GM18508 (cell line): ENCODE measurements at regions not wholly inside any gene's neighbourhood (a gene's known extent, or its start where the extent isn't known, plus 50 kb on each side); places are given as distances from the start of the nearest gene placed in this dataset.
"Not testable (repeated sequence)": the region's sequence is repeated elsewhere in the genome, so short reads cannot be mapped to it uniquely, and the experiment has no call there.

Experiments used
- ATAC-seq: cut with Tn5 transposase; IDR thresholded peaks from one replicate; pipeline ENCODE4 v1.9.1; 2021; ENCODE audit warnings: moderate number of reproducible peaks; ENCODE audit not compliant: insufficient read depth, unreplicated experiment

- ATAC-seq = no peak
Measured at GRCh38 chr18:1751249-1751648, 820.1 kb downstream of the METTL4 start.

GRCh38 chr18:1760901-1761300 lies 810.4 kb downstream of the METTL4 start:
- ATAC-seq = no peak

- ATAC-seq = no peak
Measured at GRCh38 chr18:1774261-1774660, 797.0 kb downstream of the METTL4 start.

DNA sequence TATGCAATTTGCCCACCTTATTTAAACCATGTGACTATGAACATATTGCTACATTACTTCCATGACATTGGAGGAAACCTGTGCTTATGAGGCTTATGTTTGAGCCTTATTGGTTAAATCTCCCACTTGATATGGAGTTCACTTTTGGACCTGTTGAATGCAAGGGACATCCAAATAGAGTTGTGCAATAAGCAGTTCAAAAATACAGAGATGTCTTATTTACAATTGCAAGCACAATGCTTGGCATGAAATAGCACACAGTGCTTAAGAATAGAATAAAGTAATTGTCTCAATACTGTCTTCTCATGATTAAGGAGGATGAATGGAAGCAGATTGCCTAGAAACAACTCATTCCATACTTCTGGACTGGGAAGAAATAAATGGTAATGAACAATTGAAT lies 793.5 kb downstream of the METTL4 start:
- ATAC-seq = no peak

GRCh38 chr18:1778496-1779178 lies 792.7 kb downstream of the METTL4 start:
- no peak for ATAC-seq

DNA sequence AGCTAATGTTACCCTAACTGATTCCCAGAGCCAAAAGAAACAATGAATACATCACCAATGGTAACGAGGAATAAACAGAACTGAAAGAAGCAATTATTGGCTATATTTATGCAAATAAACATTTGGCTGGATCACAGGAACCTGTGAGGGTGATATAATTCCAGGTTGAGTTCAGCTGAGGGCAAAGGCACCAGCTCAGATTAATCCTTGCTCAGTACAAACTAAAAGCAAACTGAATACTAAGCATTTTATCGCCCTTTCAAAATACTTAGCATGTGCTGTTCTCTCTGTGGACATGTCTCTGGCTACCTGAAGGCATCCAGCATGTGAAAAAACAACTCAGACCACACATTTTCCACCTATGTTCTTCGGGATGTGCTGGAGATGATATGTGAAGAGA lies 791.7 kb downstream of the METTL4 start:
- no peak for ATAC-seq

- no peak for ATAC-seq
Measured at GRCh38 chr18:1784113-1784512, 787.2 kb downstream of the METTL4 start.

GRCh38 chr18:1785980-1786379 lies 785.3 kb downstream of the METTL4 start:
- not testable (repeated sequence) for ATAC-seq

DNA sequence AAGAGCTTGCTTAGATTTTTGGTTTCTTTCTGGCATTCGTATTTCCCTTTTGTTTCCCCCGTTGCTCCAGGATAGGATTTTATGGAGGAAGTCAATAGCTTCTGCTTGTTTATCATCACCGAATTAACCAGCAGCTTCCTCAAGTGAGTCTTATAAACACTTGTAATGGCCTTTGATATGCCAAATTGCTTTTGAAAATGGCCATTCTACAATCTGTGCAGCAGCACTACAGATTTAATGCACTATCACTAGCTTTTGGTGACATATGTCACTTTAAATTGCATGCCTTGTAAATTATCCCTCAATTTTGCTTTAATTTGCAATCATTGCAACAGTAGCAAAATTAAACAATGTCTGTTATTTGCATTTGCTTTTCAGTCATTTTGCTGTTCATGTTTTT lies 774.7 kb downstream of the METTL4 start:
- ATAC-seq = no peak

- ATAC-seq = no peak
Measured at GRCh38 chr18:1797235-1797634, 774.1 kb downstream of the METTL4 start.

- ATAC-seq = no peak
Measured at GRCh38 chr18:1805521-1805920, 765.8 kb downstream of the METTL4 start.

DNA sequence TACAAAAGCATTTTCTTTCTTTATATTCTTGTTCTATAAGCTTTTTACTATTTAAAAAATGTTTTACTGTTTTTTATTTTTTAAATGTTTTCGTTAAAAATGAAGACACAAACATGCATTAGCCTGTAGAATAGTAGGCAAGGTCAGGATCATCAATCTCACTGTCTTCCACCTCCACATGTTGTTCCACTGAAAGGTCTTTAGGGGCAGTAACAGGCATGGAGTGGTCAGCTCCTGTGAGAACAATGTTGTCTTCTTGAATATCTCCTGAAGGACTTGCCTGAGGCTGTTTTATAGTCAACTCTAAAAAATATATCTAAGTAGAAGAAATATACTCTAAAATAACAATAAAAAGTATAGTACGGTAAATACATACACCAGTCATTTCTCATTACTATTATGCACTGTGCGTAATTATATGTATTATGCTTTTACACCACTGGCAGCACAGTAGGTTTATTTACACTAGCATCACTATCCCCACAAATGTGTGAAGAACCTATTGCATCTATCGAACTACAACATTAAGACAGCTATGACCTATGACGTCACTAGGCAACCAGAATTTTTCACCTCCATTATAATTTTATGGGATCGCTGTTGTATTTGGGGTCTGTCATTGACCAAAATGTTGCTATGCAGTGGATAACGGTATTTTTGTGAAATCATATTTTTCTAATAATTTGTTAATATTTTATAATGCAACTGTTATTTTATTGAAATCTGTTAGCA lies 764.3 kb downstream of the METTL4 start:
- no peak for ATAC-seq

DNA sequence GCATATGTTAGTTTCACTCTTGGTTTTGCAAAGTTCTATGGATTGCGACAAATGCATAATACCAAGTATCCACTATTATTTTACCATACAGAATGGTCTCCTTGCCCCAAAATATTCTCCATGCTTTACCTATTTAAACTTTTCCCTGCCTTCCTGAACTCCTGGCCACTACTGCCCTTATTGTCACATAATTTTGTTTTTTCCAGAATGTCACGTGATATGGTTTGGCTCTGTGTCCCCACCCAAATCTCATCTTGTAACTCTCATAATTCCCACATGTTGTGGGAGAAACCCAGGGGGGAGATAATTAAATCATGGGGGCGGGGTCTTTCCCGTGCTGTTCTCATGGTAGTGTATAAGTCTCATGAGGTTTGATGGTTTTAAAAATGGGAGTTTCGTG lies 760.0 kb downstream of the METTL4 start:
- ATAC-seq = no peak

- ATAC-seq = no peak
Measured at GRCh38 chr18:1825296-1825695, 746.0 kb downstream of the METTL4 start.

GRCh38 chr18:1840878-1841277 lies 730.4 kb downstream of the METTL4 start:
- no peak for ATAC-seq

DNA sequence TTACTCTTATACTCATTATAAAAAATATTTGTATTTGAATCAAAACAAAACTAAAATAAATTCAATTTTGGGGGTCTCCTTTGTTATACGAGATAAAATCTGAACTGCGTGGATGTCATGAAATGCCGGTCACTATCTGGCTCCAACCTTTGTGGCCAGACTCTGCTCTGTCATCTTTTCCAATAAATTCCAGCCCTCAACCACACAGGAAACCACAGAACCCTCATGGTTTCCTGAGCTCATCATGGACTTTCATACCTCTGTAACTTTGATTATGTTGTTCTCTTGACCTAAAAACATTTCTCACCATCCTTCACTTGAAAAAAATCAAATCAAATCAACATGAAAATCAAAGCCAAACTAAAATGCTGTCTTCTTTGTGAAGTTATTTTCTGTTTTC lies 724.7 kb downstream of the METTL4 start:
- ATAC-seq = no peak

DNA sequence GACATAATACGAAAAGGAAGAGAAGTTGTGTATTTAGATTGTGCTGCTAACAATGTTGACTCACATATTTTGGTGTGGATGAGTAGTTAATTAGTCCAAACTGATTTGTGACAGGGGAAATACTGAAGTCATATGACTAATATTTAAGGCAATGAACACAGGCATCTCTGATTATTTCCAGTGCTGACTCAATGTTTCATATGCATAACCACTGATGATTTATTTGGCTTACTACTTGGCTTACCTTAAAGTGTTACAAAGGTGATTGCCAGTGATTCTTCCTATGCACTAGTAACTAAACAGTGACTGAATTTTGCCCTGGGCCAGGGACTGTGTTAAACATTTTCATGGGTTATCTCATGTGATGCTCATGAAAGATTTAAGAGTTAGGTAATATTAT lies 722.6 kb downstream of the METTL4 start:
- ATAC-seq = no peak

GRCh38 chr18:1849386-1849785 lies 721.9 kb downstream of the METTL4 start:
- no peak for ATAC-seq

- ATAC-seq = not testable (repeated sequence)
Measured at GRCh38 chr18:1857281-1857680, 714.0 kb downstream of the METTL4 start.

GRCh38 chr18:1861473-1861872 lies 709.8 kb downstream of the METTL4 start:
- ATAC-seq = no peak

DNA sequence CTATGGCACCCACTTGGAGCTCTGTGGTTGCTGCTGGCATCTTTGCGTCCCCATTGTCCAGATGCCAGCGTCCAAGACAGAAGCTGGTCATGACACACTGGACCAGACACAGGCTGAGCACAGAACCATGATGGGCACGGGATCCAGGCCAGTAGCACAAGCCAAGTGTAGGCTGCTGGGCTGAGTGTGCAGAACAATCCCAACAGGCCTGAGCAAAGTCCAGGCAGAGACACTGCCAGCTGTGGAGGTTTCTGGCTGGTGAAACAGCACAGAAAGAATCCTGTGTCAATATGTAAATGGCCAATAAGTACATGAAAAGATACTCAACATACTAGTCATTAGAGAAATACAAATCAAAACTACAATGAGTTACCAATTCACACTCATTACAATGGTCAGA lies 705.4 kb downstream of the METTL4 start:
- no peak for ATAC-seq

GRCh38 chr18:1872274-1872673 lies 699.0 kb downstream of the METTL4 start:
- ATAC-seq = no peak
